Lower leg skin (tissue), 4 donors: ENCODE measurements at regions not wholly inside any gene's neighbourhood (a gene's known extent, or its start where the extent isn't known, plus 50 kb on each side); places are given as distances from the start of the nearest gene placed in this dataset.

Source experiments
- DNase-seq, 2 donors: peaks; one replicate each; pipeline ENCODE4 v3.0.0-alpha.2; 2019; ENCODE audit warnings: low spot score in 2 of 2
- H3K4me3 ChIP-seq: fragments of 200-600 bp; sonication (generic); 2 replicates; pipeline ENCODE4 v1.5.1; 2017; ENCODE audit warnings: mild to moderate bottlenecking, low read depth; ENCODE audit not compliant: poor library complexity, severe bottlenecking
- POLR2A ChIP-seq, 2 donors: fragments of 450-650 bp; IDR thresholded peaks; one replicate each; pipeline ENCODE4 v1.6.1; 2016 to 2017; ENCODE audit warnings: antibody characterized with exemption in 2 of 2, mild to moderate bottlenecking in 1 of 2, moderate library complexity in 1 of 2
- WGBS, 2 donors: methylation state at CpG; one replicate each; pipeline ENCODE4 v1.1.5; 2018; 5-methylcytosine and 5-hydroxymethylcytosine counted together
- intact Hi-C: fragments of 100-400 bp; cut with DNase I; formaldehyde crosslinking; loops from one replicate; pipeline ENCODE4 v1.15.0; 2023; ENCODE audit warnings: low total_unique reads
- TF ChIP-seq, protein P1 (sequence below), 3 donors: fragments of 450-650 bp; IDR thresholded peaks; one replicate each; pipeline ENCODE4 v1.5.1; 2016; ENCODE audit warnings: antibody characterized with exemption in 3 of 3, mild to moderate bottlenecking in 3 of 3, moderate library complexity in 2 of 3

DNA sequence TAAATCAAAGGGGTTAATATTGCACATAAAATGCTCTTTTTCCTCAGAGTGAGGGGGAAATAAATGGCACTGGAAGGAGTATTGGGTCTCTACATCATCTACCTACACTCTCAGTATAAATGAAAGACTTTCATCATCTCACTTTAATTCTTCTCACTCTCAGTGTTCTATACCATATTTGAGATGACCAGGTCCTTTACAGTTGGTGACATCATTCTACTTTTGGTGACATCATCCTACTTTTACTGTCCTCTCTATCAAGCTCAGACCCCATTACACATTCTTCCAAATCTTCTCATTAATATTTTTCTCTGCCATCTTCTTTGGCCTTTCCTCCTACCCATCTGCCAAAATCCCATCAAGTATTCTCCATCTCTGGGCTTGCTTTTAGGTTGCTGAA, 74.6 kb upstream of the TMEM106B start:
- intact Hi-C loops = no loop called here
- no peak overlapping the region for H3K4me3 ChIP-seq
- no peak for DNase-seq
- TF ChIP-seq, protein P1, sequence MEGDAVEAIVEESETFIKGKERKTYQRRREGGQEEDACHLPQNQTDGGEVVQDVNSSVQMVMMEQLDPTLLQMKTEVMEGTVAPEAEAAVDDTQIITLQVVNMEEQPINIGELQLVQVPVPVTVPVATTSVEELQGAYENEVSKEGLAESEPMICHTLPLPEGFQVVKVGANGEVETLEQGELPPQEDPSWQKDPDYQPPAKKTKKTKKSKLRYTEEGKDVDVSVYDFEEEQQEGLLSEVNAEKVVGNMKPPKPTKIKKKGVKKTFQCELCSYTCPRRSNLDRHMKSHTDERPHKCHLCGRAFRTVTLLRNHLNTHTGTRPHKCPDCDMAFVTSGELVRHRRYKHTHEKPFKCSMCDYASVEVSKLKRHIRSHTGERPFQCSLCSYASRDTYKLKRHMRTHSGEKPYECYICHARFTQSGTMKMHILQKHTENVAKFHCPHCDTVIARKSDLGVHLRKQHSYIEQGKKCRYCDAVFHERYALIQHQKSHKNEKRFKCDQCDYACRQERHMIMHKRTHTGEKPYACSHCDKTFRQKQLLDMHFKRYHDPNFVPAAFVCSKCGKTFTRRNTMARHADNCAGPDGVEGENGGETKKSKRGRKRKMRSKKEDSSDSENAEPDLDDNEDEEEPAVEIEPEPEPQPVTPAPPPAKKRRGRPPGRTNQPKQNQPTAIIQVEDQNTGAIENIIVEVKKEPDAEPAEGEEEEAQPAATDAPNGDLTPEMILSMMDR (IDR thresholded peaks at IDR 0.05) = no peak

DNA sequence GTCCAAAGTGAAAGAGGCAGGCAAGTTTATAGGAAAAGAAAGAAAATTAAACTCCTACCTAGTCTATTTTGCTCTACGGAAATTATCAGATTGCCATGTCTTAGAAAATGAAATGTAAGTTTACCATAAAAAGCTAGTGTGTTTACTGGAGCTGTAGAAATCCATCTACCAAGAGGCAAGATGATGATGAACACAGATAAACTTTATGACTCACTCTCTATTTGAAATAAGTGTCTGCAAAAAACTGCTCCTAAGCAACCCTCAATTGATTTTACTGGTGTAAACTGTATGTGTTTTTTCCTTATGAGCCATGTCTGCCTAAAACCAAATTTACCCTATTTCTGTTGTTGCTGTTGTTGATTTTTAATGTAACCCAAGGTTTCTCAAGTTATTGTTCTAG, 73.8 kb upstream of the TMEM106B start:
- intact Hi-C loops = no loop called here
- TF ChIP-seq, protein P1 (IDR thresholded peaks at IDR 0.05) = no peak
- TF ChIP-seq POLR2A (IDR thresholded peaks at IDR 0.05) = no peak
- DNase-seq = no peak
- no peak overlapping the region for H3K4me3 ChIP-seq
- 88% methylated on average over 1 of the region's 1 CpG for WGBS, 2 donors

DNA sequence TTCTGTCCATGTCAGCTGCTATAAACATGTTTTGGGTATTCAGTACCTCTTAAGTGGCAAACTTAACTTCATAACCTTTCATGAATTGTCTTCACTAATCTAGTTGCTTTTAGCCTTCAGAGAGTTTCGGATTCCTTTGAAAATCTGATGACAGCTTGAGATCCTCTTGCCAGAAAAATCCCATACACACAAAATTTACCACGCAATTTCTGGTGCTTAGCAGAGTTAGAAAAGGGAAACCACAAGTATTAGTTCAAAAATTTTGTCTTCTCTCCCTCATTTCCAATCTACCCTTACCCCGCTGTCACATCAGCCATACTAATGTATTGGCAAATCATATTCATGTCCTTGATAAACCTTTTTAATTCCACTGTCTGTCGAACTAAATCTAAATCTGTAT, 72.7 kb upstream of the TMEM106B start:
- no peak for DNase-seq

DNA sequence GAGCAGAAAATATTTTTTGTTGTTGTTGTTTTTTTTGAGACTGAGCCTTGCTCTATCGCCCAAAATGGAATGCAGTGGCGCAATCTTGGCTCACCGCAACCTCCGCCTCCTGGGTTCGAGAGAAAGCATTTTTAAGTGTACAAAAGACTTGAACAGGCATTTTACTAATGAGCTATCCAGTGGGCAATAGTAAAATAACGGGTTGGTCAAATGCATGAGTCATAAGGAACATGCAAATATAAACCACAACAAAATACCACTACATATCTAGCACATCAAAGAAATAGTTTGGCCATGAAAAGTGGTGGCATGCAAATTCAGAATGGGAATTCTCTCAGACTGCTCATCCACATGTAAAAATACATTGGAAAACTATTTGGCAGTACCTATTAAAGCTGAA, 71.7 kb upstream of the TMEM106B start:
- H3K4me3 ChIP-seq = no peak overlapping the region
- WGBS, 2 donors = 86 to 88% methylated on average over 6 of the region's 6 CpGs
- intact Hi-C loops = no loop called here
- TF ChIP-seq, protein P1 (IDR thresholded peaks at IDR 0.05) = no peak
- no peak for TF ChIP-seq POLR2A (IDR thresholded peaks at IDR 0.05)
- no peak for DNase-seq

More for the DNA sequence above, 72.7 kb upstream of the TMEM106B start:
- H3K4me3 ChIP-seq = no peak overlapping the region
- intact Hi-C loops = no loop called here
- TF ChIP-seq, protein P1 (IDR thresholded peaks at IDR 0.05) = no peak
- TF ChIP-seq POLR2A (IDR thresholded peaks at IDR 0.05) = no peak
- 77 to 79% methylated on average over 4 of the region's 4 CpGs for WGBS, 2 donors

DNA sequence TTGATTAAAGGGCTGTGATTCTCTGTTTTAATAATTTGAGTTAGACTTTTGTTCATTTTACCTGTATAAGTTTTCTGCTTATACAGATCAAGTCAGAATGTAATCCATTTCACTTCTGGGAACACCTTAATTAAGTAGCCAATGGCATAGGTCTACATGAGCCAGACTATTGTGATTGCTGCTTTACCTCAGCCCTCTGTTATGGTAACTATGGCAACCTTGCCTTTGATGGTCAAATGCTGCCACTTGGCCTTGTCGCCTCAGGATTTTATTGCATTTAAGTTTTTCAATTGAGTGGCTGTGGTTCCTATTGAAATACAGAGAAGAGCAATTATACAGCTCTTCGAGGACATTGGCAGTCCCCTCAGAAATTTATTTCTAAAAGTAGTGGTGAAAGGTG, 64.3 kb upstream of the TMEM106B start:
- H3K4me3 ChIP-seq = no peak overlapping the region
- no peak for TF ChIP-seq POLR2A (IDR thresholded peaks at IDR 0.05)
- TF ChIP-seq, protein P1 (IDR thresholded peaks at IDR 0.05) = no peak
- intact Hi-C loops = no loop called here
- DNase-seq = no peak
- WGBS, 2 donors = 44 to 55% methylated on average over 2 of the region's 2 CpGs

DNA sequence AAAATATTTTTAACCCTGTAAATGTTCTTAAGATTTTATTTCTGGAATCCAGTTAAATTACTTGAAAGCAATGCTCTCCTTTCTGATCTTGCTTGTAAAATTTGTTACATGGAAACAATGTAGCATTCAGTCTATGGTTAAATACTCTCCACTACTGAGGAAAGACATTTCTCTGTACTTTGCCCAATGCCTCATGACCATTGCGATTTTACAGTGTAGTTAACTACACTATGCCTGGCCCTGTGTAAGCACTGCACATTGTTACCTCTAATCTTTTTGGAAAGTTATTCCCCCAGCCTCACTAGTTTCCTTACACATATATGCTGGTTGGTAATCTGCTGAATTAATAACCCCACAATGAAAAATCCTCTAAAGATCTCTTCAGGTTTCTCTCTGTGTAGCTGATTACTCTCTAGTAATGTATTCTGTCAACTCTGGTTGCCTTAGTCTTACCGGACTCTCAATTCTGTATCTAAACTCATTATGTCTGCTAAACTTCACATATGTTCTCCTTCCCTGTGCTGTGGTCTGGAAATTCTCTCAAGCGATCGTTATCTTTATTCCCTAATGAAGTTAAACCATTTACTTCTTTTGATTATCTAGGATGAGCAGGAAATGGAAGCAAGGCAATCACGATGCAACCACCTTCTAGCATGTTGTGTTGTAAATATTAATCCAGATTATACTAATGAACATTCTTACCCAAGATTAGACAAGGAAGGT, 58.7 kb upstream of the TMEM106B start:
- DNase-seq = no peak
- WGBS, 2 donors = 70 to 78% methylated on average over 5 of the region's 5 CpGs
- intact Hi-C loops = no loop called here
- H3K4me3 ChIP-seq = no peak overlapping the region
- TF ChIP-seq, protein P1 (IDR thresholded peaks at IDR 0.05) = no peak
- no peak for TF ChIP-seq POLR2A (IDR thresholded peaks at IDR 0.05)
